Endothelial cell of umbilical vein (primary cell): ENCODE measurements at regions not wholly inside any gene's neighbourhood (a gene's known extent, or its start where the extent isn't known, plus 50 kb on each side); places are given as distances from the start of the nearest gene placed in this dataset.

Experiments used
- BruUV-seq: library from RNA; stranded (reverse); fragments of 400-500 nt; replicated peaks from 2 replicates; lab custom pipeline; 2021; lab: Mats Ljungman, UMichigan
- CTCF ChIA-PET: fragments of 300-600, 350-600 bp; sonication (Branson Sonifier 250); formaldehyde crosslinking; loops from one replicate; lab custom pipeline; 2021; ENCODE audit warnings: antibody characterized with exemption, inconsistent platforms; lab: Charles Lee
- POLR2A ChIA-PET: fragments of 300-600, 350-600 bp; sonication (Branson Sonifier 250); formaldehyde crosslinking; loops from one replicate; lab custom pipeline; 2021; ENCODE audit warnings: antibody characterized with exemption, inconsistent platforms; lab: Charles Lee
- DNase-seq: peaks from one replicate; pipeline ENCODE4 v3.0.0-alpha.2; 2011; ENCODE audit warnings: low read depth, low spot score
- FAIRE-seq: peaks from 2 replicates; lab custom pipeline; 2011; peaks lifted over from hg19 to GRCh38; lab: Jason Lieb, UNC
- H2AFZ ChIP-seq: 2 replicates; pipeline ENCODE4 v1.6.0; 2012; ENCODE audit warnings: low read depth, low read length, control low read depth, inconsistent platforms
- H3K27ac ChIP-seq: 2 replicates; pipeline ENCODE4 v1.5.1; 2011; ENCODE audit warnings: low read depth, mild to moderate bottlenecking, control low read depth, low read length, moderate library complexity; ENCODE audit not compliant: insufficient read depth
- H3K27me3 ChIP-seq, 2 experiments: 2 replicates each; pipeline versions ENCODE4 v1.6.0 to v1.6.1; 2011; ENCODE audit warnings: low read length in 2 of 2, mixed read lengths in 1 of 2; ENCODE audit not compliant: control insufficient read depth in 2 of 2, insufficient read depth in 2 of 2
- H3K36me3 ChIP-seq, 2 experiments: 2 replicates in 1 of 2; 3 replicates in 1 of 2; pipeline ENCODE4 v1.5.1; 2011; ENCODE audit warnings: low read length in 2 of 2, mild to moderate bottlenecking in 1 of 2, moderate library complexity in 1 of 2; ENCODE audit not compliant: control insufficient read depth in 2 of 2, insufficient read depth in 2 of 2; ENCODE audit errors: extremely low read depth in 1 of 2
- H3K4me1 ChIP-seq: 3 replicates; pipeline ENCODE4 v1.5.1; 2011; ENCODE audit warnings: mild to moderate bottlenecking, low read length; ENCODE audit not compliant: control insufficient read depth, insufficient read depth; ENCODE audit errors: extremely low read depth
- H3K4me2 ChIP-seq: 2 replicates; pipeline ENCODE4 v1.6.1; 2011; ENCODE audit warnings: low read length, control low read depth, mixed read lengths; ENCODE audit not compliant: insufficient read depth
- H3K4me3 ChIP-seq, 3 experiments: fragments of 200-600 bp in 1 of 3; sonication (generic), shearing (Covaris generic) in 1 of 3; replicated peaks in 1 of 3; 2 replicates each; pipeline ENCODE4 v1.5.1; 2011 to 2016; ENCODE audit warnings: control low read depth in 3 of 3, low read length in 3 of 3, mild to moderate bottlenecking in 2 of 3, inconsistent platforms in 1 of 3, low read depth in 1 of 3, moderate library complexity in 1 of 3; ENCODE audit not compliant: insufficient read depth in 1 of 3
- H3K79me2 ChIP-seq: 2 replicates; pipeline ENCODE4 v1.6.0; 2012; ENCODE audit warnings: low read length, inconsistent platforms; ENCODE audit not compliant: control insufficient read depth, insufficient read depth
- H3K9ac ChIP-seq: replicated peaks from 2 replicates; pipeline ENCODE3; 2011; ENCODE audit warnings: low read length, control low read depth; ENCODE audit not compliant: insufficient read depth; ENCODE audit errors: extremely low read depth
- H3K9me1 ChIP-seq: replicated peaks from 3 replicates; pipeline ENCODE4 v1.6.0; 2011; ENCODE audit warnings: mild to moderate bottlenecking, low read length; ENCODE audit not compliant: control insufficient read depth, insufficient read depth; ENCODE audit errors: extremely low read depth
- H3K9me3 ChIP-seq: replicated peaks from 2 replicates; pipeline ENCODE4 v1.5.1; 2012; ENCODE audit warnings: low read length, inconsistent platforms; ENCODE audit not compliant: control insufficient read depth, insufficient read depth
- H4K20me1 ChIP-seq: replicated peaks from 2 replicates; pipeline ENCODE3; 2011; ENCODE audit warnings: mild to moderate bottlenecking, low read length; ENCODE audit not compliant: control insufficient read depth, insufficient read depth; ENCODE audit errors: extremely low read depth
- CTCF ChIP-seq, 2 donors: IDR thresholded peaks; 1 replicate in 1 of 2; 2 replicates in 1 of 2; pipeline ENCODE4 v1.5.1; 2011; ENCODE audit warnings: low read length in 2 of 2, mild to moderate bottlenecking in 2 of 2, moderate library complexity in 2 of 2, control low read depth in 1 of 2, inconsistent platforms in 1 of 2, low read depth in 1 of 2; ENCODE audit not compliant: insufficient read depth in 1 of 2; ENCODE audit errors: extremely low read depth in 1 of 2
- EZH2 ChIP-seq: IDR thresholded peaks from 2 replicates; pipeline ENCODE4 v1.6.1; 2012; ENCODE audit warnings: borderline replicate concordance, low read depth, mild to moderate bottlenecking, moderate library complexity, low read length, inconsistent platforms; ENCODE audit not compliant: severe bottlenecking
- FOS ChIP-seq: IDR thresholded peaks from 2 replicates; pipeline ENCODE4 v1.6.1; 2011; ENCODE audit warnings: mild to moderate bottlenecking, low read length, moderate library complexity, borderline replicate concordance; ENCODE audit not compliant: insufficient read depth
- GATA2 ChIP-seq: IDR thresholded peaks from 2 replicates; pipeline ENCODE4 v1.7.0; 2011; ENCODE audit warnings: low read depth, mild to moderate bottlenecking, moderate library complexity, mixed read lengths, low read length; ENCODE audit not compliant: insufficient read length, insufficient read depth
- JUN ChIP-seq: IDR thresholded peaks from 2 replicates; pipeline ENCODE4 v1.6.1; 2011; ENCODE audit warnings: borderline replicate concordance, low read depth; ENCODE audit not compliant: insufficient read length, insufficient read depth
- MAX ChIP-seq: IDR thresholded peaks from 2 replicates; pipeline ENCODE4 v1.6.1; 2011; ENCODE audit not compliant: insufficient read depth, insufficient read length
- MYC ChIP-seq: IDR thresholded peaks from one replicate; pipeline ENCODE4 v1.6.1; 2011; ENCODE audit warnings: mild to moderate bottlenecking, low read depth, low read length
- POLR2A ChIP-seq: IDR thresholded peaks from 2 replicates; pipeline ENCODE4 v1.6.1; 2012; ENCODE audit warnings: low read depth, mild to moderate bottlenecking, control low read depth, low read length
- POLR2AphosphoS5 ChIP-seq: IDR thresholded peaks from 2 replicates; pipeline ENCODE4 v1.6.1; 2012; ENCODE audit warnings: low read depth, mild to moderate bottlenecking, control low read depth, low read length, moderate library complexity; ENCODE audit not compliant: insufficient read depth
- dilution Hi-C: fragments of 300-500 bp; cut with MboI; formaldehyde crosslinking; loops from one replicate; pipeline ENCODE4 v1.15.0; 2019; ENCODE audit warnings: low sequenced_read_pairs; ENCODE audit not compliant: extremely low pct_ligation_motif_present
- intact Hi-C: fragments of 100-400 bp; cut with micrococcal nuclease; formaldehyde crosslinking; loops from one replicate; pipeline ENCODE4 v1.10.0; 2022

- DNase-seq, result no peak
- Histone ChIP-seq H3K9me3 (peaks cover 9% of the 10 kb centered on the region), H3K9me1 (no peaks in the 10 kb centered on the region), H4K20me1 (no peaks in the 10 kb centered on the region), H3K4me3 (no peak overlapping the region), H2AFZ (no peak overlapping the region), H3K27me3 (no peaks in the 10 kb centered on the region), H3K9ac (no peak overlapping the region), H3K27ac (no peak overlapping the region), H3K36me3 (no peaks in the 10 kb centered on the region), H3K4me2 (no peak overlapping the region), H3K79me2 (no peaks in the 10 kb centered on the region), H3K4me1 (no peaks in the 10 kb centered on the region)
- dilution Hi-C loops (no loop called here), intact Hi-C loops (no loop called here)
- TF ChIP-seq GATA2, result no peak
- CTCF ChIA-PET, result no interaction called here
- POLR2A ChIA-PET, result no interaction called here
- FAIRE-seq, result no peak
- no TSS peak for BruUV-seq
Observed at GRCh38 chr22:47710135-47710534, 947.7 kb downstream of the TBC1D22A start.

GRCh38 chr22:47705350-47705749 is 942.9 kb downstream of the TBC1D22A start:
- H3K4me2 ChIP-seq, result no peak overlapping the region
- H3K27me3 ChIP-seq, result no peaks in the 10 kb centered on the region
- no peak for DNase-seq
- H3K9ac ChIP-seq, result no peak overlapping the region
- H4K20me1 ChIP-seq, result no peaks in the 10 kb centered on the region
- no peaks in the 10 kb centered on the region for H3K36me3 ChIP-seq
- TF ChIP-seq EZH2 (no peak), POLR2A (no peak), GATA2 (no peak), CTCF (IDR thresholded peaks at IDR 0.05; ENCODE audit: extremely low read depth in 1 of 2, insufficient read depth in 1 of 2, low read depth in 1 of 2, low read length in 2 of 2) (no peak), JUN (no peak), MYC (no peak), FOS (no peak), MAX (no peak), POLR2AphosphoS5 (no peak)
- H3K9me1 ChIP-seq, result no peaks in the 10 kb centered on the region
- dilution Hi-C loops, result no loop called here
- BruUV-seq, result no TSS peak
- POLR2A ChIA-PET, result no interaction called here
- no peak overlapping the region for H2AFZ ChIP-seq
- no peak overlapping the region for H3K4me3 ChIP-seq
- H3K4me1 ChIP-seq, result no peaks in the 10 kb centered on the region
- CTCF ChIA-PET, result no interaction called here
- H3K27ac ChIP-seq, result no peak overlapping the region
- no peak for FAIRE-seq
- peaks cover 3% of the 10 kb centered on the region for H3K9me3 ChIP-seq
- no peaks in the 10 kb centered on the region for H3K79me2 ChIP-seq
- intact Hi-C loops, result no loop called here
